ENCODE measurements at regions not wholly inside any gene's neighbourhood (a gene's known extent, or its start where the extent isn't known, plus 50 kb on each side); places are given as distances from the start of the nearest gene placed in this dataset.
A peak's percentile ranks its signal among the peaks of the same experiment; 100 is the strongest.

DNA sequence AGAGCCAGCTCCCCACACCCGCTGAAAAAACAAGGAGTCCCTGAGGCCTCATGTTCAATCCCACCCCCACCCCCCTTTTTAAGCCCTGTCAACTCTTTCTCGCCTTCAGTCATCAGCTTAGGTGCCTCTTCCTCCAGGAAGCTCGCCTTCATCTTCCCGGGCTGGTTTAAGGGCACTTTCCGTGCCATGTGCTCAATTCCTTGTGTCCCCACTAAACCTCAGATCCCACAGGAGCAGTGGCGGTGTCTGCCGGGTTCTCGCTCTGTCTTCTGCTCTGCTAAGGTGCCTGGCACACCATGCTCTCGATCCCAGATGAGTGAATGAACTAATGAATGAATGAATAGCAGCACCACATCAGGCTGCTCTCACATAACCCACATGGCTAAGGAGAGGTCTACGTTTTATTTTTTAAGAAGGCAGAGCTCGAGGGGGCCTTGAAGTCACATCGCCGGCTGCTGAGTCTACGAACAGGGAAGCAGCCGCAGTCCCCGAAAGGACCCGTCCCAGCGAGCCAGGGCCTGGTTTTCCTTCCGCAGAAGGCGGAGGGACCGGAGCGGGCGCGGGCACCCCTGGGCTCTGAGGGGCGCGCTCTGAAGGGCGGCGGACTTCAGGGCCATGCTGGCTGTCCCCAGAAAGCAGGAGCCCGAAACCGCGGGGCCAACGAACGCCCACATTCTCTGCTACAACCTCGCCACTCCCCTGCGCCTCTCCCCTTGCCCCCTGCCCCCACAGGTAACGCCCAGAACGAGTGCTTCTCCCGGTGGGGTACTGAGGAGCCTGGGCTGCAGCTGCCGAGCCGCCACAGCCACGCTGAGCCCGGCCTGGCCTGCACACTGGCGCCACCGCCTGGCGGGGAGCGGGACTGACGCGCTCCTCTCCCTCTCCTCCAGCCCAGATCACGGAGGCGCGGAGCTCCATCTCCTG is 73.4 kb upstream of the KCNMA1 start:
- H3K4me1 ChIP-seq (ENCODE audit: insufficient read depth, poor library complexity, severe bottlenecking): no peaks in the 10 kb centered on the region
- H3K27ac ChIP-seq (ENCODE audit: poor library complexity, severe bottlenecking): no peak overlapping the region
- DNase-seq (ENCODE audit: low spot score): no peak
- TF ChIP-seq, protein P1, sequence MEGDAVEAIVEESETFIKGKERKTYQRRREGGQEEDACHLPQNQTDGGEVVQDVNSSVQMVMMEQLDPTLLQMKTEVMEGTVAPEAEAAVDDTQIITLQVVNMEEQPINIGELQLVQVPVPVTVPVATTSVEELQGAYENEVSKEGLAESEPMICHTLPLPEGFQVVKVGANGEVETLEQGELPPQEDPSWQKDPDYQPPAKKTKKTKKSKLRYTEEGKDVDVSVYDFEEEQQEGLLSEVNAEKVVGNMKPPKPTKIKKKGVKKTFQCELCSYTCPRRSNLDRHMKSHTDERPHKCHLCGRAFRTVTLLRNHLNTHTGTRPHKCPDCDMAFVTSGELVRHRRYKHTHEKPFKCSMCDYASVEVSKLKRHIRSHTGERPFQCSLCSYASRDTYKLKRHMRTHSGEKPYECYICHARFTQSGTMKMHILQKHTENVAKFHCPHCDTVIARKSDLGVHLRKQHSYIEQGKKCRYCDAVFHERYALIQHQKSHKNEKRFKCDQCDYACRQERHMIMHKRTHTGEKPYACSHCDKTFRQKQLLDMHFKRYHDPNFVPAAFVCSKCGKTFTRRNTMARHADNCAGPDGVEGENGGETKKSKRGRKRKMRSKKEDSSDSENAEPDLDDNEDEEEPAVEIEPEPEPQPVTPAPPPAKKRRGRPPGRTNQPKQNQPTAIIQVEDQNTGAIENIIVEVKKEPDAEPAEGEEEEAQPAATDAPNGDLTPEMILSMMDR (IDR thresholded peaks at IDR 0.05; ENCODE audit: poor library complexity, severe bottlenecking): peak; percentile 99
- H3K36me3 ChIP-seq (ENCODE audit: low read depth): no peaks in the 10 kb centered on the region
- no peaks in the 10 kb centered on the region for H3K9me3 ChIP-seq (ENCODE audit: severe bottlenecking)
- no peaks in the 10 kb centered on the region for H3K27me3 ChIP-seq (ENCODE audit: insufficient read depth, poor library complexity, severe bottlenecking)
- peak overlapping the region; percentile 9 for H3K4me3 ChIP-seq (ENCODE audit: severe bottlenecking)
- peak; percentile 92 for ATAC-seq (ENCODE audit: low read depth)

DNA sequence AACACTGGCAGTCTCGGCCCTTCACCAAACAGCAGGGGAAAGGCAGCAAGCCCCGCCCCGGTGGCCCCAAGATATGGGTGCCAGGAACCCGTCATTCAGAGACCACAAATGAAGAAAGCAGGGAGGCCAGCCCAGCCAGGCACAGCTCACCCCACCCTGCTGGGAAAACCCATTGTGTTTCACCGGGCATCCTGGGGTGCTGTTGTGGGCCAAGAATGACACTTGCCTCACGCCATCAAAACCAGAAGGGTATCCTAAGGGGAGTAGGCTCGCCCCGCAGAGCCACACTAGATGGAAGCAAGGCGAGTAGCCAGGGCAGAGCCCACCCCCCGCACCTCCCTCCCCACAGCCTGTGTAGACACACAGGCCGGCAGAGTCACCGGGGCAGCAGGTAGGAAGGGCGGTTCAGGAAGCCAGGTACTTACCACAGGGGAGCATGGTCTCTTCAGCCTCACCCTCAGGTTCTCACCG is 72.5 kb upstream of the KCNMA1 start:
- H3K36me3 ChIP-seq (ENCODE audit: low read depth): no peaks in the 10 kb centered on the region
- H3K27ac ChIP-seq (ENCODE audit: poor library complexity, severe bottlenecking): no peak overlapping the region
- no peaks in the 10 kb centered on the region for H3K4me1 ChIP-seq (ENCODE audit: insufficient read depth, poor library complexity, severe bottlenecking)
- H3K4me3 ChIP-seq (ENCODE audit: severe bottlenecking): no peak overlapping the region
- no peaks in the 10 kb centered on the region for H3K27me3 ChIP-seq (ENCODE audit: insufficient read depth, poor library complexity, severe bottlenecking)
- TF ChIP-seq, protein P1 (IDR thresholded peaks at IDR 0.05; ENCODE audit: poor library complexity, severe bottlenecking): no peak
- ATAC-seq (ENCODE audit: low read depth) (no peak), DNase-seq (ENCODE audit: low spot score) (no peak)
- no peaks in the 10 kb centered on the region for H3K9me3 ChIP-seq (ENCODE audit: severe bottlenecking)

GRCh38 chr10:77707570-77707969 is 70.0 kb upstream of the KCNMA1 start:
- no peak for DNase-seq (ENCODE audit: low spot score)
- Histone ChIP-seq H3K4me3 (ENCODE audit: severe bottlenecking) (no peak overlapping the region), H3K4me1 (ENCODE audit: insufficient read depth, poor library complexity, severe bottlenecking) (peaks cover 2% of the 10 kb centered on the region), H3K9me3 (ENCODE audit: severe bottlenecking) (no peaks in the 10 kb centered on the region), H3K27me3 (ENCODE audit: insufficient read depth, poor library complexity, severe bottlenecking) (no peaks in the 10 kb centered on the region), H3K36me3 (ENCODE audit: low read depth) (no peaks in the 10 kb centered on the region), H3K27ac (ENCODE audit: poor library complexity, severe bottlenecking) (no peak overlapping the region)
- TF ChIP-seq, protein P1 (IDR thresholded peaks at IDR 0.05; ENCODE audit: poor library complexity, severe bottlenecking): no peak
- no peak for ATAC-seq (ENCODE audit: low read depth)

- Histone ChIP-seq H3K27ac (ENCODE audit: poor library complexity, severe bottlenecking) (no peak overlapping the region), H3K4me1 (ENCODE audit: insufficient read depth, poor library complexity, severe bottlenecking) (peaks cover 10% of the 10 kb centered on the region), H3K36me3 (ENCODE audit: low read depth) (no peaks in the 10 kb centered on the region), H3K27me3 (ENCODE audit: insufficient read depth, poor library complexity, severe bottlenecking) (no peaks in the 10 kb centered on the region), H3K9me3 (ENCODE audit: severe bottlenecking) (no peaks in the 10 kb centered on the region), H3K4me3 (ENCODE audit: severe bottlenecking) (no peak overlapping the region)
- DNase-seq (ENCODE audit: low spot score) (no peak), ATAC-seq (ENCODE audit: low read depth) (peak; percentile 93)
- TF ChIP-seq, protein P1 (IDR thresholded peaks at IDR 0.05; ENCODE audit: poor library complexity, severe bottlenecking): no peak
Observed at GRCh38 chr10:77702166-77702565, 64.6 kb upstream of the KCNMA1 start.

DNA sequence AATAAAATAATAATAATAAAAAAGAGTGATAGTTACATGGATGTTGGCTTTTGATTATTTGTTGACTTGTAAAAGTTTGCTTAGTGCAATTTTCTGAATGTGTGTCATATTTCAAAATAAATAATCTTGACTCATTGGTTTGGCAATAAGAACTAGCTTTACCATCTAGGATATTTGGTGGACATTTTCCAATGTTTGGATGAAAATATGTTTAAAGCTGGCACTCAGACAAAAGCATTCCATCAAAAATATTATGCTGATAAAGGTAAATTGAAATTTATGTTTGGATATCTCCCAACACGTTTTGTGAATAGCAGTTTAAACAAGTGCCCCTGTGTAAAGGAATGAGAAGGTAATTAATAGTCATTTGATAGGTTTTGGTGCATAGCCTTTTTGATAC is 62.5 kb upstream of the KCNMA1 start:
- Histone ChIP-seq H3K27me3 (ENCODE audit: insufficient read depth, poor library complexity, severe bottlenecking) (no peaks in the 10 kb centered on the region), H3K36me3 (ENCODE audit: low read depth) (no peaks in the 10 kb centered on the region), H3K4me3 (ENCODE audit: severe bottlenecking) (no peak overlapping the region), H3K4me1 (ENCODE audit: insufficient read depth, poor library complexity, severe bottlenecking) (peaks cover 10% of the 10 kb centered on the region), H3K27ac (ENCODE audit: poor library complexity, severe bottlenecking) (no peak overlapping the region), H3K9me3 (ENCODE audit: severe bottlenecking) (no peaks in the 10 kb centered on the region)
- no peak for DNase-seq (ENCODE audit: low spot score)
- no peak for ATAC-seq (ENCODE audit: low read depth)
- TF ChIP-seq, protein P1 (IDR thresholded peaks at IDR 0.05; ENCODE audit: poor library complexity, severe bottlenecking): no peak
